CD14-positive monocyte (primary cell): ENCODE measurements at regions not wholly inside any gene's neighbourhood (a gene's known extent, or its start where the extent isn't known, plus 50 kb on each side); places are given as distances from the start of the nearest gene placed in this dataset.

ENCODE experiments used
- DNase-seq, 3 donors: peaks; one replicate each; pipeline ENCODE4 v3.0.0-alpha.2; 2011 to 2022
- H2AFZ ChIP-seq: 2 replicates; pipeline ENCODE4 v1.6.0; 2012; ENCODE audit warnings: mild to moderate bottlenecking, low read depth, low read length, inconsistent platforms; ENCODE audit not compliant: insufficient read depth, poor library complexity, severe bottlenecking
- H3K27ac ChIP-seq, 2 donors: 1 replicate in 1 of 2; 2 replicates in 1 of 2; pipeline ENCODE4 v1.5.1; 2012 to 2013; ENCODE audit warnings: low read length in 2 of 2, control low read depth in 1 of 2, inconsistent platforms in 1 of 2, low read depth in 1 of 2, mild to moderate bottlenecking in 1 of 2
- H3K27me3 ChIP-seq, 2 donors: one replicate each; pipeline versions ENCODE4 v1.6.0 to v1.6.1; 2011 to 2013; ENCODE audit warnings: low read length in 2 of 2; ENCODE audit not compliant: control insufficient read depth in 2 of 2, insufficient read depth in 2 of 2
- H3K36me3 ChIP-seq, 2 donors: replicated peaks in 1 of 2; 1 replicate in 1 of 2; 2 replicates in 1 of 2; pipeline versions ENCODE4 v1.5.1 to v1.6.1; 2012 to 2013; ENCODE audit warnings: low read length in 2 of 2, control low read depth in 1 of 2, inconsistent platforms in 1 of 2, mild to moderate bottlenecking in 1 of 2; ENCODE audit not compliant: insufficient read depth in 2 of 2, control insufficient read depth in 1 of 2
- H3K4me1 ChIP-seq, 2 donors: 1 replicate in 1 of 2; 2 replicates in 1 of 2; pipeline versions ENCODE4 v1.5.1 to v1.6.1; 2012 to 2013; ENCODE audit warnings: low read length in 2 of 2, control low read depth in 1 of 2, inconsistent platforms in 1 of 2, mild to moderate bottlenecking in 1 of 2, moderate library complexity in 1 of 2; ENCODE audit not compliant: insufficient read depth in 2 of 2, control insufficient read depth in 1 of 2
- H3K4me2 ChIP-seq: replicated peaks from 2 replicates; pipeline ENCODE3; 2012; ENCODE audit warnings: low read length, moderate library complexity, mild to moderate bottlenecking; ENCODE audit not compliant: poor library complexity, severe bottlenecking; ENCODE audit errors: extremely low read depth
- H3K4me3 ChIP-seq, 3 experiments: fragments of 200-600 bp in 1 of 3; sonication (generic) in 1 of 3; replicated peaks in 1 of 3; 1 replicate in 2 of 3; 2 replicates in 1 of 3; pipeline ENCODE4 v1.5.1; 2011 to 2013; ENCODE audit warnings: low read length in 3 of 3, mild to moderate bottlenecking in 3 of 3, control low read depth in 2 of 3, low read depth in 2 of 3, inconsistent platforms in 1 of 3, moderate library complexity in 1 of 3
- H3K79me2 ChIP-seq: 2 replicates; pipeline ENCODE4 v1.6.0; 2012; ENCODE audit warnings: mild to moderate bottlenecking, control low read depth, inconsistent platforms, low read length, moderate library complexity; ENCODE audit not compliant: insufficient read depth
- H3K9ac ChIP-seq: 2 replicates; pipeline ENCODE4 v1.6.0; 2017; ENCODE audit warnings: low read length, mild to moderate bottlenecking; ENCODE audit not compliant: insufficient read depth, poor library complexity, severe bottlenecking
- H3K9me3 ChIP-seq, 2 donors: replicated peaks in 1 of 2; 1 replicate in 1 of 2; 2 replicates in 1 of 2; pipeline versions ENCODE4 v1.5.1 to v1.6.1; 2012 to 2013; ENCODE audit warnings: low read length in 2 of 2, control low read depth in 1 of 2; ENCODE audit not compliant: control insufficient read depth in 1 of 2, insufficient read depth in 1 of 2
- H4K20me1 ChIP-seq: 2 replicates; pipeline ENCODE4 v1.6.0; 2012; ENCODE audit warnings: mild to moderate bottlenecking, low read length, control low read depth, moderate library complexity; ENCODE audit not compliant: insufficient read depth
- H3K27ac Mint-ChIP-seq, 7 donors: one replicate each; pipeline ENCODE4 v1.8.0; 2020; ENCODE audit warnings: mild to moderate bottlenecking in 7 of 7, mixed read lengths in 7 of 7, moderate library complexity in 6 of 7, inconsistent platforms in 2 of 7
- H3K27me3 Mint-ChIP-seq, 3 donors: one replicate each; pipeline ENCODE4 v1.8.0; 2021 to 2022; ENCODE audit warnings: low read depth in 3 of 3, mild to moderate bottlenecking in 3 of 3, mixed read lengths in 3 of 3, moderate library complexity in 3 of 3, inconsistent platforms in 1 of 3
- H3K36me3 Mint-ChIP-seq, 2 donors: one replicate each; pipeline ENCODE4 v1.8.0; 2020; ENCODE audit warnings: mixed read lengths in 2 of 2, inconsistent platforms in 1 of 2, mild to moderate bottlenecking in 1 of 2
- H3K4me1 Mint-ChIP-seq: one replicate; pipeline ENCODE4 v1.8.0; 2020; ENCODE audit warnings: mild to moderate bottlenecking, mixed read lengths
- H3K4me3 Mint-ChIP-seq, 2 donors: one replicate each; pipeline ENCODE4 v1.8.0; 2020; ENCODE audit warnings: mild to moderate bottlenecking in 2 of 2, mixed read lengths in 2 of 2, moderate library complexity in 1 of 2
- H3K9me3 Mint-ChIP-seq, 7 donors: one replicate each; pipeline ENCODE4 v1.8.0; 2020 to 2022; ENCODE audit warnings: mixed read lengths in 7 of 7, mild to moderate bottlenecking in 6 of 7, moderate library complexity in 6 of 7, inconsistent platforms in 2 of 7
- WGBS: methylation state at CpG from one replicate; pipeline ENCODE4 v1.1.5; 2013; ENCODE audit warnings: missing lambda C conversion rate; ENCODE audit not compliant: insufficient coverage; 5-methylcytosine and 5-hydroxymethylcytosine counted together
- intact Hi-C, 2 donors: fragments of 100-400 bp; cut with micrococcal nuclease; formaldehyde crosslinking; loops; one replicate each; pipeline versions ENCODE4 v1.15.0 to v1.15.1; 2023
- TF ChIP-seq, protein P1 (sequence below): fragments of 200-600 bp; IDR thresholded peaks from one replicate; pipeline ENCODE4 v1.8.0; 2022; ENCODE audit warnings: antibody characterized with exemption, mild to moderate bottlenecking

DNA sequence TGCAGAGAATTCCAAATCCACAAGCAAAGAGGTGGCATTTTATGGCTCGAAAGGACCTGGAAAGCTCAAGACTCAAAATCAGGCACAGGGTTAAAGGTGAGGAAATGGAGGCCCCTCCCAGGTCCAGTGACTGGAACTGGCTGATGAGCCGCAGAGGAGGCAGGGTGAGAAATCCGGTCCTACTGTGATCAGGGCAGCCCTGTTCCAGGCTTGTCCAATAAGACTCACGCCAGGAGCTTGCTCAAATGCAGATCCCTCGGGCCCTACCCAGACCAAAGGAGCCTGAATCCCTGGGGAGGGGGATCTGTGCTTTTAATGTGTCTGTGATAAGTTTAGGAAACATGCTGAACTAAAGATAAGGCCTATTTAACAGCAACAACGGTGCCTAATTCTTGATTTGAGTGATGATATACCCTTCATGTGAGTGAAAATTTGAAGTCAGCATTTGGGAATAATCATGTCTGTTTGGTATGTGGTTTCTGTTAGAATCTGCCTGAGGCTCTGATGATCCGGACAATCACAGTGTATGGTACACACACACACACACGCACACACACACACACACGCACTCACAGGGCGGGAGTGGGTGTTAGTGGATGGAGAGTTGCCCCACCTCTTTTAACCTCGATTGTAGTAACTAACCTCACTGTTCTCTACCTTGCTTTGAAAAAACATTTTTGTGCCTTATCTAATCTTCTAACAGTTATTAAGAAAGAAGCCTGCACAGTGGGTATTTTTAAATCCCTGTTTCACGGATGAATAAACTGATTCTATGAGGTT lies 54.1 kb upstream of the LYST start:
- peaks cover 78% of the 10 kb centered on the region for H3K4me1 Mint-ChIP-seq
- Histone ChIP-seq H3K4me3 (peak overlapping the region in 1 of 3 experiments; percentile 26), H3K4me2 (peak overlapping the region; percentile 33)

DNA sequence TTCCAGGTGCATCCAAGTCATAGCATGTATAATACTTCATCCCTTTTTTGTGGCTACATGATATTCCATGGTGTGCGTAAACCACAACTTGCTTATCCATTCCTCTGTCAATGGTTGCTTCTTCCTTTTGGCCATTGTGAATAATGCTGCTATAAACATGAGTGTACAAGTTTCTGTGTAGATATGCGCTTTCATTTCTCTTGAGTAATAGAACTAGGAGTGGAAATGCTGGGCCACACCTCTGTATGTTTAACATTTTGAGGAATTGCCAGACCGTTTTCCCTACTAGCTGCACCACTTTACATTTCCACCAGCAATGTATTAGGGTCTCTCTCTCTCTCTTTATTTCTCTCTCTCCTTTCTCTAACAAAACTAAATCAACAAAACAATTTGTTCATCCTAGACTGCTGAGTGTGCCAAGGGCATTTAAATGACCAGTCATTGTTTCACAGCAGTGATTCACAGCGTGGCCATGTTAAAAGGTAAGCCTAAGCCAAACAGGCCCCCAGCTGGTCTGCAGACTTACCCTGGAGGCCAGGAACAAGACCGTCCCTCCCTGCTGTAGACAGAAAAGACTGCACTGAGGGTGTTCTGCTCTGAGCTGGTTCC lies 53.2 kb upstream of the LYST start:
- Histone ChIP-seq H3K27me3 (no peaks in the 10 kb centered on the region), H3K9ac (peak overlapping the region; percentile 45), H3K79me2 (peaks cover 15% of the 10 kb centered on the region), H3K9me3 (no peaks in the 10 kb centered on the region), H3K27ac (peak overlapping the region; percentile 93 to 99), H3K4me1 (peaks cover 78 to 84% of the 10 kb centered on the region in 2 donors), H4K20me1 (no peaks in the 10 kb centered on the region), H3K36me3 (no peaks in the 10 kb centered on the region), H3K4me3 (peak overlapping the region in 1 of 3 experiments; percentile 26), H2AFZ (no peak overlapping the region), H3K4me2 (peak overlapping the region; percentile 33)
- Mint-ChIP-seq H3K4me3 (peak overlapping the region; percentile 13 to 66), H3K27ac (peak overlapping the region; percentile 88 to 99 (median 96)), H3K27me3 (peaks cover 0 to 2% (median 0%) of the 10 kb centered on the region in 3 donors), H3K4me1 (peaks cover 86% of the 10 kb centered on the region), H3K9me3 (no peaks in the 10 kb centered on the region), H3K36me3 (no peaks in the 10 kb centered on the region)
- intact Hi-C loops = loop anchor here (2.0 to 5.0 kb wide), 4 partner anchors 19 to 53 kb away; partner anchors contain the start of gene LYST (in 1 of the 2)
- 85% methylated on average over 2 of the region's 5 CpGs for WGBS
- DNase-seq = peak in 2 of 3 donors; percentile 67 to 73
- TF ChIP-seq, protein P1, sequence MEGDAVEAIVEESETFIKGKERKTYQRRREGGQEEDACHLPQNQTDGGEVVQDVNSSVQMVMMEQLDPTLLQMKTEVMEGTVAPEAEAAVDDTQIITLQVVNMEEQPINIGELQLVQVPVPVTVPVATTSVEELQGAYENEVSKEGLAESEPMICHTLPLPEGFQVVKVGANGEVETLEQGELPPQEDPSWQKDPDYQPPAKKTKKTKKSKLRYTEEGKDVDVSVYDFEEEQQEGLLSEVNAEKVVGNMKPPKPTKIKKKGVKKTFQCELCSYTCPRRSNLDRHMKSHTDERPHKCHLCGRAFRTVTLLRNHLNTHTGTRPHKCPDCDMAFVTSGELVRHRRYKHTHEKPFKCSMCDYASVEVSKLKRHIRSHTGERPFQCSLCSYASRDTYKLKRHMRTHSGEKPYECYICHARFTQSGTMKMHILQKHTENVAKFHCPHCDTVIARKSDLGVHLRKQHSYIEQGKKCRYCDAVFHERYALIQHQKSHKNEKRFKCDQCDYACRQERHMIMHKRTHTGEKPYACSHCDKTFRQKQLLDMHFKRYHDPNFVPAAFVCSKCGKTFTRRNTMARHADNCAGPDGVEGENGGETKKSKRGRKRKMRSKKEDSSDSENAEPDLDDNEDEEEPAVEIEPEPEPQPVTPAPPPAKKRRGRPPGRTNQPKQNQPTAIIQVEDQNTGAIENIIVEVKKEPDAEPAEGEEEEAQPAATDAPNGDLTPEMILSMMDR = no peak

More for the DNA sequence above, 54.1 kb upstream of the LYST start:
- Mint-ChIP-seq H3K4me3 (no peak overlapping the region), H3K27me3 (peaks cover 0 to 3% (median 0%) of the 10 kb centered on the region in 3 donors), H3K27ac (peak overlapping the region; percentile 88 to 99 (median 96)), H3K36me3 (no peaks in the 10 kb centered on the region), H3K9me3 (no peaks in the 10 kb centered on the region)
- Histone ChIP-seq H3K27me3 (no peaks in the 10 kb centered on the region), H3K9me3 (no peaks in the 10 kb centered on the region), H2AFZ (no peak overlapping the region), H3K9ac (no peak overlapping the region), H3K27ac (peak overlapping the region; percentile 91 to 93), H3K4me1 (peaks cover 70 to 78% of the 10 kb centered on the region in 2 donors), H4K20me1 (no peaks in the 10 kb centered on the region), H3K36me3 (no peaks in the 10 kb centered on the region), H3K79me2 (peaks cover 15% of the 10 kb centered on the region)
- DNase-seq = no peak
- WGBS = 67% methylated on average over 3 of the region's 12 CpGs
- intact Hi-C loops = no loop called here
- TF ChIP-seq, protein P1 = no peak
